Liver (tissue), 8 donors: ENCODE measurements at regions not wholly inside any gene's neighbourhood (a gene's known extent, or its start where the extent isn't known, plus 50 kb on each side); places are given as distances from the start of the nearest gene placed in this dataset.

ENCODE experiments used
- DNase-seq: peaks from one replicate; pipeline ENCODE4 v3.0.0-alpha.2; 2017; ENCODE audit warnings: low spot score
- H3K27ac ChIP-seq, 2 donors: one replicate each; pipeline ENCODE4 v1.7.0; 2013; ENCODE audit warnings: inconsistent platforms in 2 of 2, low read length in 2 of 2, control low read depth in 1 of 2, low read depth in 1 of 2, mild to moderate bottlenecking in 1 of 2
- H3K27me3 ChIP-seq, 4 donors: one replicate each; pipeline versions ENCODE4 v1.6.1 to v1.7.0; 2013; ENCODE audit warnings: low read length in 3 of 4, inconsistent platforms in 1 of 4, mild to moderate bottlenecking in 1 of 4, moderate library complexity in 1 of 4; ENCODE audit not compliant: control insufficient read depth in 4 of 4, insufficient read depth in 4 of 4
- H3K36me3 ChIP-seq, 4 donors: one replicate each; pipeline versions ENCODE4 v1.6.1 to v1.7.0; 2013; ENCODE audit warnings: low read length in 3 of 4, mild to moderate bottlenecking in 3 of 4, low read depth in 1 of 4, moderate library complexity in 1 of 4; ENCODE audit not compliant: control insufficient read depth in 4 of 4, insufficient read depth in 3 of 4
- H3K4me1 ChIP-seq, 4 donors: one replicate each; pipeline versions ENCODE4 v1.6.1 to v1.7.0; 2013; ENCODE audit warnings: low read length in 3 of 4, mild to moderate bottlenecking in 3 of 4, moderate library complexity in 1 of 4; ENCODE audit not compliant: control insufficient read depth in 4 of 4, insufficient read depth in 4 of 4
- H3K4me3 ChIP-seq, 3 donors: one replicate each; pipeline versions ENCODE4 v1.6.1 to v1.7.0; 2013; ENCODE audit warnings: low read length in 3 of 3, control low read depth in 1 of 3, low read depth in 1 of 3, mild to moderate bottlenecking in 1 of 3
- H3K9ac ChIP-seq, 2 donors: one replicate each; pipeline ENCODE4 v1.7.0; 2013; ENCODE audit warnings: low read length in 2 of 2, mild to moderate bottlenecking in 2 of 2, moderate library complexity in 2 of 2, control low read depth in 1 of 2, low read depth in 1 of 2
- H3K9me3 ChIP-seq, 4 donors: one replicate each; pipeline versions ENCODE4 v1.6.1 to v1.7.0; 2013; ENCODE audit warnings: low read length in 3 of 4; ENCODE audit not compliant: control insufficient read depth in 4 of 4
- ATF3 ChIP-seq: IDR thresholded peaks from 2 replicates; pipeline ENCODE4 v1.6.1; 2016; ENCODE audit warnings: antibody characterized with exemption
- CTCF ChIP-seq: fragments of 150-350 bp; IDR thresholded peaks from 2 replicates; pipeline ENCODE4 v1.5.1; 2017; ENCODE audit warnings: improper control_type of control experiment, low read depth, low read length; ENCODE audit not compliant: missing input control
- EGR1 ChIP-seq, 2 donors: IDR thresholded peaks; 2 replicates each; pipeline ENCODE4 v1.6.1; 2016 to 2018; ENCODE audit warnings: antibody characterized with exemption in 2 of 2, low read depth in 2 of 2
- FOXA1 ChIP-seq: IDR thresholded peaks from 2 replicates; pipeline ENCODE4 v1.6.1; 2016; ENCODE audit warnings: antibody characterized with exemption
- FOXA2 ChIP-seq: IDR thresholded peaks from 2 replicates; pipeline ENCODE4 v1.6.1; 2016; ENCODE audit warnings: antibody characterized with exemption
- GABPA ChIP-seq, 2 donors: IDR thresholded peaks in 1 of 2; conservative IDR thresholded peaks in 1 of 2; 2 replicates each; pipeline ENCODE4 v1.6.1; 2016; ENCODE audit warnings: antibody characterized with exemption in 2 of 2, mild to moderate bottlenecking in 1 of 2, moderate library complexity in 1 of 2
- HNF4A ChIP-seq, 2 donors: conservative IDR thresholded peaks; 2 replicates each; pipeline ENCODE4 v1.6.1; 2016; ENCODE audit warnings: antibody characterized with exemption in 2 of 2, mild to moderate bottlenecking in 2 of 2
- HNF4G ChIP-seq: IDR thresholded peaks from 2 replicates; pipeline ENCODE4 v1.6.1; 2016; ENCODE audit warnings: antibody characterized with exemption
- JUND ChIP-seq, 2 donors: IDR thresholded peaks; 2 replicates each; pipeline ENCODE4 v1.6.1; 2016; ENCODE audit warnings: antibody characterized with exemption in 2 of 2
- MAX ChIP-seq: IDR thresholded peaks from 2 replicates; pipeline ENCODE4 v1.6.1; 2016; ENCODE audit warnings: antibody characterized with exemption
- NR2F2 ChIP-seq: IDR thresholded peaks from 2 replicates; pipeline ENCODE4 v1.6.1; 2016; ENCODE audit warnings: antibody characterized with exemption
- RAD21 ChIP-seq, 2 donors: IDR thresholded peaks; 2 replicates each; pipeline ENCODE4 v1.6.1; 2016; ENCODE audit warnings: antibody characterized with exemption in 2 of 2, mild to moderate bottlenecking in 2 of 2
- REST ChIP-seq: IDR thresholded peaks from 2 replicates; pipeline ENCODE4 v1.6.1; 2016; ENCODE audit warnings: antibody characterized with exemption, mild to moderate bottlenecking
- RXRA ChIP-seq, 2 donors: IDR thresholded peaks; 2 replicates each; pipeline ENCODE4 v1.6.1; 2017 to 2018; ENCODE audit warnings: antibody characterized with exemption in 2 of 2, mild to moderate bottlenecking in 1 of 2
- SP1 ChIP-seq: IDR thresholded peaks from 2 replicates; pipeline ENCODE4 v1.6.1; 2018; ENCODE audit warnings: antibody characterized with exemption, mild to moderate bottlenecking
- TAF1 ChIP-seq: conservative IDR thresholded peaks from 2 replicates; pipeline ENCODE4 v1.6.1; 2016; ENCODE audit warnings: antibody characterized with exemption, mild to moderate bottlenecking
- YY1 ChIP-seq: IDR thresholded peaks from 2 replicates; pipeline ENCODE4 v1.6.1; 2016; ENCODE audit warnings: antibody characterized with exemption, mild to moderate bottlenecking
- ZBTB33 ChIP-seq: IDR thresholded peaks from 2 replicates; pipeline ENCODE4 v1.6.1; 2016; ENCODE audit warnings: antibody characterized with exemption
- WGBS: extraction: QIAGEN DNeasy Blood & Tissue Kit; methylation state at CpG from one replicate; pipeline ENCODE4 v1.1.7; 2013; 5-methylcytosine and 5-hydroxymethylcytosine counted together
- donor health status: healthy.
- donor health status: healthy.
- donor health status: healthy.
- donor health status: healthy.
- donor health status: healthy.

- Histone ChIP-seq H3K36me3 (no peaks in the 10 kb centered on the region), H3K4me1 (no peaks in the 10 kb centered on the region), H3K9me3 (no peaks in the 10 kb centered on the region), H3K27ac (no peak overlapping the region), H3K4me3 (no peak overlapping the region), H3K27me3 (no peaks in the 10 kb centered on the region), H3K9ac (no peak overlapping the region)
- TF ChIP-seq NR2F2 (no peak), MAX (no peak), ATF3 (no peak), HNF4A (conservative IDR thresholded peaks at IDR 0.05) (no peak), EGR1 (IDR thresholded peaks at IDR 0.05; ENCODE audit: low read depth in 2 of 2) (no peak), RAD21 (IDR thresholded peaks at IDR 0.05) (no peak), RXRA (IDR thresholded peaks at IDR 0.05) (no peak), FOXA2 (no peak), SP1 (no peak), TAF1 (no peak), GABPA (IDR thresholded peaks at IDR 0.05 in 1 of 2, conservative IDR thresholded peaks at IDR 0.05 in 1 of 2) (no peak), ZBTB33 (no peak), JUND (IDR thresholded peaks at IDR 0.05) (no peak), CTCF (no peak), HNF4G (no peak), YY1 (no peak), REST (no peak), FOXA1 (no peak)
- 33% methylated on average over 13 of the region's 13 CpGs for WGBS
- no peak for DNase-seq
Measured at GRCh38 chr22:48240148-48240934, 1477.9 kb downstream of the TBC1D22A start.
